GM21737 (cell line): ENCODE measurements at regions not wholly inside any gene's neighbourhood (a gene's known extent, or its start where the extent isn't known, plus 50 kb on each side); places are given as distances from the start of the nearest gene placed in this dataset.
"Not testable (repeated sequence)": the region's sequence is repeated elsewhere in the genome, so short reads cannot be mapped to it uniquely, and the experiment has no call there.

ENCODE experiments used
- ATAC-seq: cut with Tn5 transposase; IDR thresholded peaks from one replicate; pipeline ENCODE4 v1.9.1; 2021; ENCODE audit warnings: mild to moderate bottlenecking, moderate library complexity; ENCODE audit not compliant: unreplicated experiment

DNA sequence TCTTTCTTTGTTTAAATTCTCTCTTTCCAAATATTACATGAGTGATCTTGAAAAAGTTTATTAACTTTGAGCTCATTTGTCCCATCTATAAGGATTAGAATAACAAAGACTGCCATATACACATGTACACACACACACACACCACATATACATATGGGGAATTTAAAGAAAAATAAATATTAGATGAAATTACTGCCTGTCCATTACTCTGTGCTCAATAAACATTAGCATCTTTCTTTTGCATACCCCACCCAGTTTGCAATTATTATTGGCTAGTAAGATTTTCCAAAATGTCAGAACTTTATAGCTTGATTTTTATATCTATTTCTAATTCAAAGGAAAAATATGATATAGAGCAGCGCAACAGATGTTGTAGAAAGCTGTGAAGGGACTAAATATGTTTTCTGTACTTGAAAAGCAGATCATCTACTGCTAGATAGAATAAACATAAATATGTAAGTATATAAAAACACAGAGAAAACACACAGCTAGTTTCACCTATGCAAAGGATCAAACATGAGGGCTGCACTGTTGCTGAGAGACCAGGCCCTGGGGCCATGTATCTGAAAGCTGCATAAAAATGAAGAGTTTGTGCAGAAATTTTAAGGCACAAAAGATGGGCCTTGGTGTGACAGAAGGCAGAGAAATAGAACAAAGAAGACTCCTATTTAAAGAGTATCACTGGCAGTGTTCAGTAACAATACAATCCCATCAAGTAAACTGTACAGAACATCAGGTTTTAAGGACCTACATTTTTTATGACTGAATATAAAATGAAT, 114.2 kb upstream of the NECTIN3 start:
- ATAC-seq: no peak

DNA sequence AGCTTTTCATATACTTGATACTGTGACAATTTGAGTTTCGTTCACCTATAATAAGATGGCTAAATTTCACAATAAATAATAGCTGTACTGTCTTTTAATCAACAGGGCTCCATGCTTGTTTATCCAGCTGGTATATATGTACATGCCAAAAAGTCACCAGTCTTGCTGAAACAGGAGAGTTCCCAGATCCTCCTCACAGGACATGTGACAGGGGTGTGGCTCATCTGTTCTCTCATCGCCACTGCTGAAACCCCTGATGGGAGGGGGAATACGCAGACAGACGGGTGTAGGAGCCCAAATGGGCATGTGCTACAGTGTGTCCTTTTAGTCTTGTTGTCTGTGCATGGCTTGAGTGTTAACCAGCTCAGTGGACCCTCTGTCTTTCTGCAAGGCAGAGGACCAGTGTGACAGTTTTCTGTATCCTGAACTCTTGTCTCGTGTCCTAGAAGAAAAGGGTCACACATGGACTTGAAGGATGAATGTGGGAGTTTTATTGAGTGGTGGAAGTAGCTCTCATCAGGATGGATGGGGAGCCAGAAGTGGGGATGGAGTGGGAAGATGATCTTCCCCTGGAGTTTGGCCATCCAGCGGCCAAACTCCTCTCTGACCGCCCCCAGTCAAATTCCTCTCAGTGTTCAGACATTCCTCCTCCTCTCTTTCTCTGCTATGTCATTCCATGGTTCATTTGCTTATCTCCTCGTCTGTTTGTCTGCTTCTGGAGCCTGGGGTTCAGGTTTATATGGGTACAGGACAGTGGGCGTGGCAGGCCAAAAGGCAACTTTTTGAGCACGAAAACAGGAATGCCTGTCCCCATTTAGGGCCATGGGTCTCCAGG, 113.1 kb upstream of the NECTIN3 start:
- ATAC-seq: no peak

DNA sequence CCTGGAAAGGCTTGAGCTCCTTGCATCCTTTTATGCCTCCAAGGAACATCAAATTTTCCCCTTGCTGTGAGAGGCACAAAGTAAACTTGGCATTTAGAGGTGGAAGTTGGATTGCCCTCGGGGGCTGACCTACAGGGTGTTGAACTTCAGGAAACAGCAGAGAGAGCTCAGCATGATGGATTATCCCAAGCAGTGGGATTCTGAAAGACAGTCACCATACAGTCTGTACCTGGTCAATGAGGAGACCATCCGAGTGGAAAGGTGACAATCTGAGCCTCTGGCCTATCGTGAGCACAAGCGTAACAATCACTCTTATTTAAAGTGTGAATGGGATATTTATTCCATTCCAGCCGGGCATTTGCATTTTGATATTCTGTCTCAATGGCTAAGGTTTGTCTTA, 105.6 kb upstream of the NECTIN3 start:
- ATAC-seq: no peak

DNA sequence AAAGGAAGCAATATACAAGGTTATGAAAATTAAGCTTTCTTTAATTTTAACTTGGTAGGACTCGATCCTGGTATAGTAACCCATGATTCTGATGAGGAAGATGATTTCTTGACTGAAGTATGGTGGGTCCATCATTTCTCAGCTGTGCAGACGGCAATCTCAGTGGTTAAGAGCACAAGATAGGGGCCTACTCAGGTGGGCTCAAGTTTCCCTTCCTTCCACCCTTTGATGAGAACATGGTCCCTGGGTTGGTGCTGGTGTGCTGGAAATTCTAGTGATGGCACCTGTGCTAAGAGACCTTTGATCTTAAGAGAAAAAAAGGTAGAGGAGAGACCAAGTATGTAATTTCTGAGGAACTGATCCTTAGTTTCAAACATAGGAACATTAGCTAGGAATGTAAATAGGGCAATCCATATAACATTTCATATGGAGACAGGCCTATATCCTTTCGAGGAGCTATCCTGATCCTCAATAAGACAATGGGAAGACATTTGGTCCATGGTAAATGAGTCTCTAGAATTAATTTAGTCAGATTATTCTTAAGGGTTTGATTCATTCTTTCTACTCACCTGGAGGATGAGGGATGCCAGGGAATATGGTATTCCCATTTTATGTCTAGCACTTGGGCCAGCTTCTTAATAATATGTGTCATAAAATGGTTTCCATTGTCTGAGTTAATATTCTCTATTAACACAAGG, 104.5 kb upstream of the NECTIN3 start:
- ATAC-seq: no peak

DNA sequence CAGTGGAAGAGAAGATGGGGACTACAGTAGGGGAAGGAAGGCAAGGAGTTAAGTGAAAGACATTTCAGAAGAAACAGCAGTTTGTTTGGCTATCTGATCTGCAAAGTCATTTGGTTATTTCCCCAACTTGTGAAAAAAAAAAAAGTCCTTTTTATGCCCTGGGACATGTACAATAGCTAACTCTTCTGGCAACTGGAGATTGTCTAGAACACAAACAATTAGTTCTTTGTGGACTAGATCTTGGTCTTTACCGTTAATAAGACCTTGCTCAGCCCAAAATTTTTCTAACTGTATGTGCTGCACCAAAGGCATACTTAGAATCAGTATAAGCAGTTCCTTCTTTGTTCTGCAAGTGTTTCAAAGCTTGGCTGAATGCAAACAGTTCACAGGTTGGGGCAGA, 103.5 kb upstream of the NECTIN3 start:
- no peak for ATAC-seq

DNA sequence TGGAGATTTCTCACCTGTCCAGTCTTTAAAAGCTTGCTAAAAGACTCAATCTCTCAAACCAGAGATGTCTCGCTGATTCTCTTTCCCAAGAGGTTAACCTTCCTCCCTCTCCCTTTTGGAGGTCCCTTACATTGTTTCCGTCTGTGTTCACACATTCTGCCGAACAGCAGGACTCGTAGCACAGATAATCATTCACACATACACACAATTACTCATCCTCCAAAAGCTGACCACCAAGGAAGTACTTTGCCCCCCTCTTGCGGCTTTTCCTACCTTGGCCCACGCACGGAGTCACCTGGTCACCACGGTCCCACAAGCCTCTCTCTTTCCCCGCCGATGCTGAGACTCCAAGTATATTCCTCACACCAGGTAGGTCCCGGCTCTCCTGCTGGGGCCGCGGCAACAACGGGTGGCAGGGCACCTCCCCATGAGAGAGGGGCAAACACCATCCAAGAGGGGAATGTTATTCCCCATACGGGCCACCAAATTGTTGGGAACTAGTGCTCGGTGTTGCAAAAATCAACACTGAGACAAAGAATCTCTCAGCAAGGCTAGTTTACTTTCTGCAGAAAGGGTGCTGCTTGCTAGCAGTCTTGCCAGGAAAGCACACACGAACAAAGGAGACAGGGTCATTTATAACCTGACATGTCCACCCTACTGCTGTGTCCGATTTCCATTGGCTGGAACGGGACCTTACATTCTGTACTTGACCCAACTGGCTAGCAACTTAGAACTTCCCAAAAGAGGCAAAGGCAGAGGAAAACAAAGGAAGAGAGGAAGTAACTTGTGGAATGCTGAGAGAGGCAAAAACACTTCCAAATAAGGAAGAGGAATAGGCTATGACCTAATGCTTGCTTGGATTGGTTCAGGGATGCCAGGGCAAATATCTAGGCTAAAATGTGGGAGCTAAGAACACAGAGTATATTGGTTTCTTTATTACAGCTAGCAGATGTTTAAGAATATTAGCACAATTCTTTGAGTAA, 102.1 kb upstream of the NECTIN3 start:
- ATAC-seq: no peak

DNA sequence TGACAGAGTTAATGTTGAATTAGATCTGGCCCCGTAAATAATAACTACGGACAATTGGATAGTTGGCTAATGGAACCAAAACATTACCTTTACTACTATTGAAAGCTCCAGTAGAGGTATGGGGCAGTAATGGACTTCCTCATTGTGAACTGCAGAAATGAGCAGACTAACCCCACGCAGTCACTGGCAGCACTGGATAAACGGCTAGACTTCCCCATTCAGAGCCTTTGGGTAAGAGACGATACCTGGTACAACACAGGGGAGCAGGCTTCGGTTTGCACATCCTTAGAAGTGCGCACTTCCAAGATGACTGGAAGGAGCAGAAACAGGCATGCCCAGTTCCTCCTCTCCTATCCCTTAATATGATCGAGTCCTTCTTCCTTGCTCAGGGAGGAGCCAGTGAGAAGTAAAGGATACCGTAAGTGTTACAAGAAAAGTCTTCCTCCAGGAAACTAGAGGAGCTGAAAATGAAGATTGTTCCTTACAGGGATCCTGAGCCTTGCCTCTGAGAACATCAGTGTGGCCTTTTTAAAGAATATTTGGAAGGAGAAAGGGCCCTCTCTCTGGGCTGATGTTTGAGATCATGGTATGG, 100.5 kb upstream of the NECTIN3 start:
- no peak for ATAC-seq

DNA sequence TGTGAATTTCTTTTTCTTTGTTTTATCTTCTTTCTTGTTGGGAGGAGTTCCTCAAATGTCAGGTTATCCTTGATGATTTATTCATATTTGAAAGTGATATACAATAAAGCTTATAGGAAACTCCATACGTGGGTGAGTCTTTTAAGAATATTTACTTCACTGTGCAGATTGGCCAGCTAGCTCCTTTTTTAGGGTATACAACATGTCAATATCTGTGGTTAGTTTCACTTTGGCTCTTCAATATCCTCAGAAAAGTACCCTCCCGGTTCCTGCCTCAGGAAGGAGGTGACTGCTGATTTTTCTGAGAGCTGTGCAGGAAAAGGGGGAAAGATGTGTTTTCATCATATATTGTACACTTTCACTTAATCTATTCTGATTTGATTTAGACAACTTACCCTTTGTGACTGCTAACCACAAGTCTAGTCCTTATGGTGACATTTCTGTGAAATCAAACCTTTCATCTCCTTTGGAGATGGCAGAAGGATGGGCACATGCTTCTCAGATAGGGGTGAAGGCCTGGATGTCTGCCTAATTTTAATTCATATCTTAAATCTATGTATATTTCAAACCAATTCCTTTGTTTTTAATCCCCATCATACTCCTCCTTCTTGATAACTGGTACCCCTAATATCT, 98.2 kb upstream of the NECTIN3 start:
- no peak for ATAC-seq

DNA sequence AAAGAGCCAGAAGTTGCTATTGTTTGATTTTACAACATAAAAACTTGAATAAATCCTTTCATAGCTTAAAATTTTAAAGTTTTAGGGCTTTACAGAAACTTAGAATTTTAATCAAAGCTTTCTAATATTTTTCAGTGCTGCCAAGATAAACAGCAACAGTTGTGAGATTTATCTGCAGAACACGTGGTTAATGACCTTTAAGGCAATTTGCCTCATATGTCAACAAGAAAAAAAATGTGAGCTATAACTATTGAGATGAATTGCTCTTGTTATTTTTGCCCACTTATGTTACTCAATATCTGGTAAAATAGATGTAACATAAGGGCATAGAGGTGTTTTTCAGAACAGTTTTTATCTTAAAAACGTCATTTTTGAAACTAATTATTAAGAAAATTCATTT, 96.7 kb upstream of the NECTIN3 start:
- ATAC-seq: no peak

DNA sequence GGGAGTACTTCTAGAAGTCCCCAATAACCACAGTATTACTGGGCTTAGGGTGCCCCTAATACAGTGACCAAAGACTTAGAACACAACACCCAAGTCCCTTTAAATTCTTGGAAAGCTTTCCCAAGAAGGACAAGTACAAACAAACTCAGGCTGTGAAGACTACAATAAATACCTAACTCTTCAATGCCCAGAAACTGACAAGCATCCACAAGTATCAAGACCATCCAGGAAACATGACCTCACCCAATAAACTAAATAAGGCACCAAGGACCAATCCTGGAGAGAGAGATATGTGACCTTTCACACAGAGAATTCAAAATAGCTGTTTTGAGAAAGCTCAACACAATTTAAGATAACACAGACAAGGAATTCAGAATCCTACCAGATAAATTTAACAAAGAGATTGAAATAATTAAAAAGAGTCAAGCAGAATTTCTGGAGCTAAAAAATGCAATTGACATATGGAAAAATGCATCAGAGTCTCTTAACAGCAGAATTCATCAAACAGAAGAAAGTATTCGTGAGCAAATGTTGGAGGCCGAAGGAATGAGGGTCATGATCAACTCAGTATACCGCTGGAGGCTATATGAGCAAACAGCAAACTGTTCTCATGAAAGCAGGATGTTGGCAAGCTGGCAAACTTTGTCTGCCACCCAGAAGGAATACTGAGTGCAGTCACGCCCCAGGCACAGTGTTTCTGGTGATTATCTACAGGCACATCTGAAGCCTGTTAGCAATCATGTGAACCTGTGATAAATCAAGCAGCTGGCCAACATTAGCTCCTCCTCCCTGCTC, 87.0 kb upstream of the NECTIN3 start:
- ATAC-seq: no peak

DNA sequence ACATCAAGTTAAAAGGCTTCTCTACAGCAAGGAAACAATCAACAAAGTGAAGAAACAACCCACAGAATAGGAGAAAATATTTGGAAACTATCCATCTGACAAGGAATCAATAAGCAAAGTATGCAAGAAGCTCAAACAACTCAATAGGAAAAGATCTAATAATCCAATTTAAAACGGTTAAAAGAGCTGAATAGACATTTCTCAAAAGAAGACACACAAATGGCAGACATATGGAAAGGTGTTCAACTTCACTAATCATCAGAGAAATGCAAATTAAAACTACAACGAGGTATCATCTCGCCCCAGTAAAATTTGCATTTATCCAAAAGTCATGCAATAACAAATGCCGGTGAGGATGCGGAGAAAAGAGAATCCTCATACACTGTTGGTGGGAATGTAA, 82.2 kb upstream of the NECTIN3 start:
- ATAC-seq: no peak

DNA sequence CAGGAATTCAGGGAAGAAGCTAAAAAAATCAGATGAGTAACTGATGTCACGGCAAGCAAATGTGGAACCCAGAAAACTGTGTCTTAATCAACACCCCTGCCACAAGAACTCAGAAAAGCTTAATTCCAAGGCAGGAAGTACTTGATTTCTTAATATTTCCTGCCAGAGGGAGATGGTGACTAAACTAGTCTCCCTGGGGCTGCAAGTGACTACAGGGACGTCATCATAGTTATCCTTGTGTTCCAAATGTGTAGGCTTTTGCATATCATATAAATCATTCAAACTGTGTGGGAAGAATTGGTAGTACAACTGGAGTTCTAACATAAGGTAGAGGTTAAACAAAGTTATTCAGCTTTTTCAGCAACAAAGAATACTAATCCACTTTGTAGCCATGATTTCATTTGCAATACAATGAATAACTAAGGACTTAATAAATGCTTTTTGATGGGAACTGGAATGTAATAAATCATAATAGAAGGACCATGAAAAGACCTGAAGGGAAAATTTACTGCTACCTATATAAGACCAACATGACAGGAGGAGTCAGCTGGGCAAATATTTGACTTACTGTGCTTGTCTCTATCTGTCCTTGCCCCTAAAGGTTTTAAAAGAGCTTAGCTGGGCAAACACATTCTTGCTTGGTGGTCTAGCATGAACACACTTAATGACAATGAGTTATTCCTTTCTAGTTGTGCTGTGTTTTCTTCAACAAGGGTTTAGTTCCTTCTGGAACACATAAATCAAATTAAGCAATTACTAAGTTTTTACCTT, 76.0 kb upstream of the NECTIN3 start:
- no peak for ATAC-seq

DNA sequence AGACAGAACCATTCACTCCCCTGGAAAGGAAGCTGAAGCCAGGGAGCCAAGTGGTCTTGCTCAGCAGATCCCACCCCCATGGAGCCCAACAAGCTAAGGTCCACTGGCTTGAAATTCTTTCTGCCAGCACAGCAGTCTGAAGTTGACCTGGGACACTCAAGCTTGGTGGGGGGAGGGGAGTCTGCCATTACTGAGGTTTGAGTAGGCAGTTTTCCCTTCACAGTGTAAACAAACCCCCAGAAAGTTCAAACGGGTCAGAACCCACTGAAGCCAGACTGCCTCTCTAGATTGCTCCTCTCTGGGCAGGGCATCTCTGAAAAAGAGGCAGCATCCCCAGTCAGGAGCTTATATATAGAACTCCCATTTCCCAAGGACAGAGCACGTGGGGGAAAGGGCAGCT, 72.8 kb upstream of the NECTIN3 start:
- ATAC-seq: not testable (repeated sequence)

DNA sequence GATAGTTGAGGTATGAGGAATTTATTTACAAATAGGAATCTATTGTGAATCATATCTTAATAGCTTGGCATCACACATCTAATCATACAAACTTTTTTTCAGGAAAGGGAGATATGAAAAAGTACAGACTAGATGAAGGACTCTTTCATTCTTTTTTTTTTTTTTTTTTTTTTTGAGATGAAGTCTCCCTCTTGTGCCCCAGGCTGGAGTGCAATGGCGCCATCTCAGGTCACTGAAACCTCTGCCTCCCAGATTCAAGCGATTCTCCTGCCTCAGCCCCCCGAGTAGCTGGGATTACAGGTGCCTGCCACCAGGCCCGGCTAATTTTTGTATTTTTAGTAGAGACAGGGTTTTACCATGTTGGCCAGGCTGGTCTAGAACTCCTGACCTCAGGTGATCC, 65.1 kb upstream of the NECTIN3 start:
- not testable (repeated sequence) for ATAC-seq

DNA sequence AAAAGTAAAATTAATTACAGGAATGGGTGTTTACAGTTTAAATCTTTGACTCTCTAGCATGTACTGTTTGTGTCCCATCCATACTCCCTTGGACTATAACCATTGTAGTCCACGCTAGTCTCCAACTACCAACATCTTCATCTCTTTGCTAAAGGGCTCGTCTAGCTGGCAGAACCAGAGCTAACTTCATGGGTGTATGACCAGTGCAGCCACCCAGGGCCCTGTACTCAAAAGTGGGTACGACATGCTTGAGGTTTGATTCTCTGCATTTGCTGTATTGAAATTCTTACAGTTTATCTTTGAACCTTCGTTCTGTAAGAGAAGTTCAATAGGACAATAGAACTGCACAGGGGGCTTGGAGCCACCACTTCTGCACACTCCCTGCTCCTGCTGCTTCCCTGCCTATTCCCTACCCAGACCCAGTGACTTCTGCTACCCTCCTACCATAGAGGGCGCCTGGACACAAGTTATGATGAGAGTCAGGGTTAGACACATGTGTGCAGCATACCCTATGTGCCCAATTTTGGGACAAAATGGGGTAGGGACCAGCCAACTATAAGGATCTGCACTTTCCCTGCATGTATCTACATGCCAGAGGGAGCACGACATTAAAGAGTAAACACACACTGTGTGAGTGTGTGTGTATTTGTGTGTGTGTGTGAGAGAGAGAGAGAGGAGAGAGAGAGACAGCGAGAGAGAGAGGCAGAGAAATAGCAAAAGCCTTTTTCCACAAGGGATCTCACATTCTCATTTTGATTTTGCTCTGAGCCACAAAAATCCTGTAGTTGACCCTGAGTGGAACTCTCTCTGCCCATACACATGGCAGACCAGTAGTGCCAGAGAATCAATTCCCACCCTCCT, 59.0 kb upstream of the NECTIN3 start:
- no peak for ATAC-seq
